ENCODE measurements at regions not wholly inside any gene's neighbourhood (a gene's known extent, or its start where the extent isn't known, plus 50 kb on each side); places are given as distances from the start of the nearest gene placed in this dataset.

DNA sequence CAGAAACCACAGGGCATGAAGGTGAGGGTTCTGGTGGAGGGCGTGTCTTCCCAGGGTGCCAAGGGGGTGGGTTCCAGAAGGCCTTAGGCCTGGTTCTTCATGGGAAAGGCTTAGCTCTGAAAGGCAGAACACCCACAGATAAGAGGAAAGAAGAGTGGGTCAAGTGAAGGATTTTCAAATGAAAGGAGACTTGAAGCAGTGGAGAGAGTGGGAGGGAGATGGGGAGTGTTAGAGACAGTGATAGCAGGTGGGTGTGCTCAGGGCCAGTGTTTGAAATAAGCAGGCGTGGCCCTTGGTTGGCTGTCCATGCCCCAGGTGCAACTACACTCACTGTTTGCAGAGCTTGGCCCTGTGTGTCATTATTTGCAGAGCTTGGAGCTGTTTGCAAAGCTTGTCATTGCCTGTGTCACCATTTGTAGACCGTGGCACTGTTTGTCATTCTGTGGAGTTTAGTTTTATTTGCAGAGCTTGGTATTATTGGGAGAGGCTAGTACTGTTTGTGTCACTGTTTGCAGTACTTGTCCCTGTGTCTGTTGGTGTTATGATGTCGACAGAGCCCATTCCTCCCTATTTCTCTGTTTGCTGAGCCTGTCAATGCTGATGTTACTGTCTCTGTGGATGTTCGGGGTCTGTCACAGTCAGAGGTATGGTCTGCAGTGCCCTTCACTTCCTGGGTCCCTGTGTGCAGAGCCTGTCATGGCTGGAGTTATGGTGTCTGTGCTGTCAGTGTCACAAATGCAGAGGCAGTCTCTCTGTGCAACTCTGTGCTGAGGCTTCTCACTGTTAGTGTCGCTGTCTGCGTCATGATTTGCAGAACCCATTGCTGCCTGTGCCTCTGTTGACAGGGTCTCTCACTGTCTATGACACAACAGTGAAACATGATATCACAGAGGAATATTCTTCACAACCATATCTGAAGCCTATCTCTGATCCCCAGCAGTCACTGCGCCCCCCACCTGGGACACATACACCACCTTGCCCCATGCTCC lies 127.7 kb upstream of the LRFN2 start:
- no peak for DNase-seq

DNA sequence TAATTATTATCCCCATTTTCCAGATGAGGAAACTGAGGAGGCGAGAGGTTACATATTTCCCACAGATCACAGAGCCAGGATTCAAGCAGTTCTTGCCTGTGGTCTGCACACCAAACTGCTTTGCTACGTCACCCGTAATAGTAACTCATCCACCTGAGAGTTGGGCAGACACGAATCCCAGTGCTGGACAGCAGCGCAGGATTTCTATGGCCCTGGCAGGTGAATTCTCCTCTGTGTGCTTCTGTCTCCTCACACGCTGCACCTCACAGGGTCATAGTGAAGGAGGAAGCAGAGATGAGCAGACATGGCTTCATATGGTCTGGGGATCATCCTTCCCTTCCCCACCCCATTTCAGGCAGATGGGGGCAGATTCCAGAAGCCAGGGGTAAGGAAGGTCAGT lies 127.0 kb upstream of the LRFN2 start:
- no peak for DNase-seq

DNA sequence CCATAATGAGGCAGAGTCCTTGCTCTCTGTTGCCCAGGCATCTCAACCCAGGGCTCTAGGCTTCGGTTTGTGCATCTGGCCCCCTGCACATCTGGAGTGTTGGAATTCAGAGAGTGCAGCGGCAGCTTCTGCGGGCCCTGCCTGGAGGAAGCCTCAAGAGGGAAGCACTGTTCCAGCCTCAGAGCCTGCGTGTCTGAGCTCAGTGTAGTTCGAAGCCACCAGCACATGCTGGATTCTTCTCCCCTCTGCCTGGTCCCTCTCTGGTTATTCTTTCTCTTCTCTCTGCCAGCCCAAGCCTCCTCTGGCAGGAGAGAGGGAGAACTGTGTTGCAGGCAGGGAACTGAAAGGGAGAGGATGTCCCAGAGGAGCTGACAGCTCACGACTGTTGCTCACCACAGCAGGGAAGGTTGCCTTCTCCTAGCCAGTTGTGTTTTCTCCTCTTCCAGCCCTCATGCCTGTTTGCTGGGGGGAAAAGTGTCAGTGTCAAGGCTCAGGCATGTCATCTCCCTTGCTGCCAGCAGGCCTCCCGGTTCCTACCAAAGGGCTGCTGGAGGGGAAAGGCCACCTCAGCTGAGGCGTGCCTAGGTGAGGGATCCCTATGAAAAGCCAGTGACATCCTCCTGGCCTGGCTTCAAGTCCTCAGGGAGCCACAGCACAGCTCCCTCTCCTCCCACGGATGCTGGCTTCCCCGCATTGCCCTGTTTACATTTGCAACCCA lies 126.0 kb upstream of the LRFN2 start:
- no peak for DNase-seq

DNA sequence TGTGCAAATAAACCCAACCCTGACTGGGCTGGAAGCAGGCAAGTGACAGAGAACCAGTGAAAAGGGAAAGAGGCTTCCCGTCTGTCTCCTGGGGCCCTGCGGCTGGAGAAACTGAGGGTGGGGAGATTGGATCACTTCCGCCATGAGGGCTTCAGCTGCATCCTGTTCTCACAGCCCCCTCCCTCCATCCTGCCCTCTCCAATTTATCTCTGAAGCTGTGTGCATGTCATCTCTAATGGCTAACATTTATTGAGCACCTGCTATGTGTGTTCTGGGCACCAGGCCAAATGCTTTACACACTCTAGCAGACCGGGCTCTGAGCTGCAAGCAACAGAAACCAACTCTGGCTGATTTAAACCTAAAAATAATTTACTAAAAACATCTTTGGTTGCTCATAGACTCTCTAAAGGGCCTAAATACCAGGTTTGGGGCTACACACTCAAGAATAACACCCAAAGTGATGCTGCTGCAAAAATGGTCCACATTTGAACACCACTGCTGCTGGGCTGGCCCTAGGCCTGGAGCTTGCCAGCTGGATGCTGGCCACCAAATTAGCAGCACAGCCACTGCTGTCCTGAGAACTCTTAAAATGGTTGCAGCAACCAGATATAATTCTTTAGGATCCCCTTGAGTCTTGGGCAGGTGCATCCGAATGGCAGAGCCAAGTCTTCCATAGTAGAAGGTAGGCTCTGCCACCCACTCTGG lies 123.6 kb upstream of the LRFN2 start:
- DNase-seq = no peak

DNA sequence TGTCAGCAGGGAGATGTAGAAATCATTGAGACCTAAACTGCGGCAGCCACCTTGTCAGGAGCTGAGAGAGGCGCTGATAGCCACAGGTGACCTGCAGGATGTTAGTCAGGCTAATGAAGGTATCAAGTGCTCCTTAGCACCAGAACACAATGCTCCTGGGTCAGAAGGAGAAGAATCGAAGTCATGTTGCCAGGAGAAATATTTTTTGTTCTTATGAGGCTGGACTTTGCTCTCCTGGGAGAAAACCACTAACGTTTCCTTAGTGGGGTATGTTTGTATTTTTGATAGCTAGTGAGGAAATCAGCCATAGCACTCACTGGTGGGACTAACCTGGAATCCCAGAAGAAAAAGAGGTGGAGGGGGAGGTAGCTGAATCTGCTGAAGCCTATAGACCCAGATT lies 120.9 kb upstream of the LRFN2 start:
- no peak for DNase-seq

DNA sequence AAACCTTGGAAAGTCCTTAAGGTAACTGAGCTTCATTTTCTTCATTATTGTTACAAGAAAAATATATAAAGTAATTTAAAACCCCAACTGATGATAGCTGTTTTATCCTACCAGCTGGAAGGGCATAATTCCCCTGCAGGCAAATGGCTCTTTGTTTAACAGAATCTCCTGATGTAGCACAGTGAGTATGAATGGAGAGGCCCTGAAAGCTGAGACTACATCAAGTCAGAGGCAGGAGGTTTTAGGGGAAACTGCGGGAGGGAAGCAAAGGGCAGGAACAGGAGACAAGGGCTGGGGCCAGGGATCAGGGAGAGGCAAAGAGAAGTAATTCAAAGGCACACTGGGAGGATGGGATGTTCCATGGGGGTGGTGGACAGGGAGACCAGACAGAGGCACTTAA lies 119.0 kb upstream of the LRFN2 start:
- no peak for DNase-seq

DNA sequence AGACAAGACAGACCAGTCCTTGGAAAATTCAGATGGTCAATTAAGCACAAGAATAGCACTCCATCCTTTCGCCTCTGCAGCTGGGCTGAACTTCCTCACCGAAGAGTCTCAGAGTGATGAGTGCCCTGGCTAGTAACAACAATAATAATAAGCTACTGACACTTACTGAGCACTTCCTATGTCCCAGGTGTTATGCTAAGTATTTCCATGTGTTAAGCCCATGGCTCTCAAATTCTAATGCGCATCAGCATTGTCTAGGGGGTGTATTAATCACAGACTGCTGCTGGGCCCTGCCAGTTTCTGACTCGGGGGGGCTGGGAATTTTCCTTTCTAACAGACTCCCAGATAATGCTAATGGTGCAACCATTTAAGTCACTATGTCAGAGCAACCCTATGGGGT lies 118.2 kb upstream of the LRFN2 start:
- no peak for DNase-seq

DNA sequence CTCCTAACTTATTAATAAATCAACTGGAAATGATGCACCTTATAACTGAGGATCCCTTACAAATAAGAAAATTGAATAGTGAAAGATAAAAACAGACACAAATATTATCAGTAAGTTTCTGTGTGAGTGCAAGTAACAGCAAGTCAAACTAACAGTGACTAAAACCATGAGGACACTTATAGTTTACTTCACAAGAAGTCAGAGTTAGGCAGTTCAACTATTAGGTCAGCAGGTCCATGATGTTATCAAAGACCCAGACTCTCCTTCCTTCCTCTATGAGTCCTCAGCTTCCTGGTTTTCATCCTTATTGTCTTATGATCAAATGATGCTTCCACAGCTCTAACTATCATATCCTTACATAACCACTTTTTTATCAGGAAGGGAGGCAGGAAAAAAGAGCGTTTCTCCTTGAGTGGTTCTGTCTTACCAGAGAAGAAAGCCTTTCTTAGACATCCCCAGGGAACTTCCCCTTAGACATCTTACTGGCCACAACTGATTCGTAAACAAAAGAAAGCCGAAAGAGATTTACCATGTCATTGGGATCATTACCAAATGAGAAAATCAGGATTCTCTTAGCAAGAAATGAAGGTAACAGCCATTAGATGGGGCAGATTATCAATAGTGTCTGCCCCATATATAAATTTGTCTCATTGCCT lies 114.3 kb upstream of the LRFN2 start:
- DNase-seq = no peak

DNA sequence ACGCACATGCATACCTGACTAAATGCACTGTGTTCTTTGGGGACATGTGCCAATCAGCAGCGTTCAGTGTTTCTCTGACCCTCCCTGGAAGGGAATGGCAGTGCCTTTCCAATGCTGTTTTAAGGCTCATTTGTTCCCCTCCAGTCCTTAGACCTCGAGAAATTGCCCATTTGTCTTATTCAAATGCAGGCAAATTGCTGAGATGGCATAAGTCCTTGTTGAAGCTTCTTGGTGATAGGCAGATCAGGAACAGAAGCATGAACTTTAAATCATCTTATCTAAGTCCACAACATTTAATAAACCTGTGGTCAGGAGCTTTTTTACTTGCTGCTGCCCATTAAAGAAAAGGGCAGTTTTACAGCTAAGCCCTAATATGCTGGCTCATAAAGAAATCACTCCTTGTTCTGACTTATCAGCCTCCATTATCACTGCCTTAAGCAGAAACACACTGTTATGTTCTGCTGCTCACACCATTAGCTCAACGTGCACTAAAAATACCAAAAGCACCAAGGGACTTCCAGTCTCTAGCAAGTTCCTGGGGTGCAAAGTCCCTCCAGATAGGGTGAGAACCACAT lies 112.9 kb upstream of the LRFN2 start:
- no peak for DNase-seq

DNA sequence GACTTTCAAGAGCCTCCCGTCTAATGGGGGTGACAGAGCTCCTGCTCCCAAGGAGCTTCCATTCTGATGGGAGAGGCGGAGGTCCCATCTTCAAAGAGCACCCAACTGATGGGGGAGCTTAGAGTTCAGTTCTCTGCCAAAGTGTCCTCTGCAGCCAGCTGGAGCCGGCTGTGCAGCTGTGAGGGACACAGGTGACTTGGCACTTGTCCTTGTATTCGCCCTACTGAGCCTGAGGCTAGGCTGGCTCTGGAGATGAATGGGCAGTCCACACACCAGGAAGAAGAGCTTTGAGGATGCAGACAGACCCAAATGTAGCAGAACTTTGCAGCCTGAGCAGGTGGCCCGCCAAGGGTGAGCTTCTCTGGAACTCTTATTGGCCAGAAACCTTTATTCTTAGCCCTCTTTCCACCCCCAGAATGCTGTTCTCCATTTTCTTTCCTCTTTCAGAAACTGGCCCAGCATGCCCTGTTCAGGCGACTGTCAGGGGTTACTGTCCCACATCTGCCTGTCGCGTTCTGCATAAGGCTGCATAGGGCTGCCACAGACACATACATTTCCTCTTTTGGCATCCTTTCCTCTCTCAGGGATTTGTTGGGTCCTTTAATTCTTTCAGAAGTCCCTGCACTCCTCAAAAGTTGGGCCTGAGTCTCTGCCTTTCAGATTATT lies 108.7 kb upstream of the LRFN2 start:
- no peak for DNase-seq

DNA sequence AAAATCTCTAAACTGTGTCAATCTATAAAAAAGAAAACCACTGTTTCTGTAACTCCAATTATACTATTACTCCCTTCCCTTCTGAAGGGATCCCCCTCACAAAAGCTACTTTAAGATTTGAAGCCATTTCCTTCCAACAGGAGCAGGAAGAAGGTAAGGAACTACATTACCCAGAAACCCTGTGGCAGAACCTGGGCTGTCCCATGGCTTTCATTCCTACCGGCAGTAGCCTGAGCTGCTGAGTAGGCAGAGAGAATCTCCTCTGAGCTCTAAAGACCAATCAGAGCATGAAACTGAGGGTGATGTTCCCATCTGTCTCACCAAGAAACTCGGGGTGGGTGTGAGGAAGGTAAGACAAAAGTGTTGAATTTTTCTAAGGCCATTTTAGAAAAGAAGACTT lies 108.0 kb upstream of the LRFN2 start:
- DNase-seq = no peak

DNA sequence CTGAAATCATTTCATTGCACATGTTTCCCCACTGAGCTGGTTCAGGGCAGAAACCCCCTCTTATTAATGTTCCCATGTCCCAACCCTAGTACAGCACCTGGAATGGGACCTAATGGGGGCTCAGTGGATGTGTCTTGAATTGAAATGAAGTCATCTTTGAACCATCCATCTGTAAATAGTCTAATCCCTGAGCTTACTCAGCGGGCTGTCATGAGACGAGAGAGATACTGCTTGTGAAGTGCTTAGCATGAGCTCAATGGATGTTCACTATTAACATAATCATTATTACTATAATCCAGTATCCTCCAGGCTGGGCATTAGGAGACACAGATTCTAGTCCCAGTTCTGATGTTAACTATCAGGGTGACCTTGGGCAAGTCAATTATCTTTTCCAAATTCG lies 106.6 kb upstream of the LRFN2 start:
- DNase-seq = no peak

DNA sequence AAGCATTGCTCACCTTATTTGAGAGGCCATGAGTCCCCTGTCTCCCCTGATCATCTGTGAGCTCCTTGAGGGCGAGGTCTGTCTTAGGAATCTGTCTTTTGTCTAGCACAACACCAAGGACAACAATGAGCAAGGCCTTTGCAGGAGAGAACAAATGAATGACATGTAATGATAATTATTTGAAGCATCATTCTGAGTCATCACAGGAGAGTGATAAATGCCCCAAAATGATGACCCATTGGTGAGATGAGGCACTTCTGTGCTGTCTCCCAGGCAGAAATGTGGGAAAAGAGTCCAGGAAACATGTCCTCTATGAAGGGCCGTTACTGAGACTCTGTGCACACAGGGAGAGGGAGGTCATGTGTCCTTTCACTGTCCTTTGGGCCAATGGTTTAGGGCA lies 105.2 kb upstream of the LRFN2 start:
- no peak for DNase-seq

DNA sequence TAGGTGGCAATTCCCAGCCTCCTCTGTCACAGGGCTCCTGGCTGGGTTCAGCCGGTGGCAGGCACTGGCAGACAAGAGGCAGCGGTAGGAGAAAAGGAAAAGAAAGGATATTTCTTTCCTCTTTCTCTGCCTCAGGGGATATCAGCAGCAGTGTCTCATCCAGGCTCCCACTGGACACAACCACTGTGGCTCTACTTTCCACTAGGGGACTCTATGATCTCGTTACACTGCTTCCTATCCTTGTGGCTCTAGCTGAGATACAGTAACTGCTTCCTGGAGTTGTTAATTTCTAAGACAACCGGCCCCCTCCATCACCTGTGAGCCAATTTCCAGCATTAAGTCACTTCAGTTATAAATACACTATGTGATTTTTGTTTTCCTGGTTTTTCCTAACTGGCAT lies 102.0 kb upstream of the LRFN2 start:
- DNase-seq = no peak

DNA sequence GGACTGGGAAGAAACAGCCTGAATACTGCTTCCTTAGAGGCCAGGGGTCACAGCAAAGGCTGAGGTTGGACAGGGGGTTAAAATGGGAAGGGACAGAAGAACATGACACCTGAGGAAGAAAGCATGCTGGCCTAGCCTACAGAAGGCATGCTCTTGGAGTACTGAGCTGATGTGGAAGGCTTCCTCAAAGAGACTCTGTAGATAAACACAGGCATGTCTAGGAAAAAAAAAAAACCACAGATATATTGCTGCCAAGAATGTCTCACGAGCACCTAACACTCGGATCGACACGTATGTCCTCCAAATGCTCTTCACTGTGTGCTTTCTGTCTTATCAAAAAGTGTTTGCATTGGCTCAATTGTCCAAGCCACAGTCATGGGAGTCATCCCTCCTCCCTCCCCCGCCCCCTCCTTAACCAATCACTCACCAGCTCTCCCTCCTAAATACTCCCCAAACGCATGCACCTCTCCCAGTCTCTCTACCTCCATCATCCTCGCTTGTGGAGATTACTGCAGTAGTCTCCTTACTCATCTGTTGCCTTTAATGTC lies 101.1 kb upstream of the LRFN2 start:
- DNase-seq = no peak

DNA sequence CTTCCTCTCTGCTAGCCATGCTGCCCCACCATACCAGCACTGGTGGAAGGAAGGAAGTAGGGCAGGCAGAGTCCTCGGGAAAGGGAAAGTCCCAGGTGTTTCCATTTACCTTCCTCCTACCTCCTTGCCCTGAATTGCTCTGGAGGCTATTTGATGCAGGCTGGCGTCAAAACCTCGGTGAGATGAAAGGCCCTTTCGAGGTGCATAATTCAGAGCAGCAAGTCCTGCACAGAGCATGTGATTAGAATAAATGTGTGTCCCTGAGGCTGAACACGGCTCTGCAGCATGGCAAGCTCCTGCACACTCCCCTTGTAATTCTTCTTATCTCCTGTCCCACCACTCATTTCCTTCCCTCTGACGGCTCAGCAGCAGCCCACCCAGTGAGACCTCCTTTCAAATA lies 98.7 kb upstream of the LRFN2 start:
- no peak for DNase-seq

DNA sequence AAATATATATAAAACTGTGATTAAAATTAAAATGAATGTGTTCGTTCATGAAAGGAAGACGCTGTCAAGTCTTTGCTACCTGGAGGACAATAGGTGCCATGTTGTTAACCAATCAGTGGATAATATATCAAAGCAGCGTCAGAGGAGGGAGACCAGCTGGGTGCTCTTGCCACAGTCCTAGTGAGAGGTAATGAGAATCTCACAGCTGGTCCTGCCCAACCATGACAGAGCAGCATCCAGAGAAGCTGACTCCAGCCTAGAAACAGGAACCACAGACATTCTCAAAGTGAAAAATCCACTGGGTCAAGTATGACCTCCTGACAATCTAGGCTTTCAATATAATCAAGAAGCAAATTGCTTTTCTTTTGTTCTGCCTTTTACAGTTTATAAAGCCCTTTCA lies 94.5 kb upstream of the LRFN2 start:
- DNase-seq = no peak

DNA sequence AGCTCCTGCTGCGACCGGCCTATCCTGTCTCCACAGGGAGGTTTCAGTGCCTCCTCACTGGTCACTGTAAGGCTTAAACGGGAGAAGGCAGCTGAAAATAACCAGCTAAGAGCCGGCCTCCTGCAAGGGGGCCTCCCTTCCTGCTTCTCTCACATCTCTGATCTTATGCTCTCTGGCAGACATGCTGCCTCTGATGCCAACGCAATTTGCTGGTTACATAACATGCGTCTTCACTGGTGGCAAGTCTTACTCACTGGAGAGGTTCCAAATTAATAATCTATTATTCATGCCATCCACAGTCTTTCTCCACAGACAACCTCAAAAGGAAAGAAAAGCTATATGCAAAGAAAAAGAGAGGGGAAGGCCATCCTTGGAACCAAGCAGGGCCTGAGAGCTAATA lies 91.8 kb upstream of the LRFN2 start:
- no peak for DNase-seq

DNA sequence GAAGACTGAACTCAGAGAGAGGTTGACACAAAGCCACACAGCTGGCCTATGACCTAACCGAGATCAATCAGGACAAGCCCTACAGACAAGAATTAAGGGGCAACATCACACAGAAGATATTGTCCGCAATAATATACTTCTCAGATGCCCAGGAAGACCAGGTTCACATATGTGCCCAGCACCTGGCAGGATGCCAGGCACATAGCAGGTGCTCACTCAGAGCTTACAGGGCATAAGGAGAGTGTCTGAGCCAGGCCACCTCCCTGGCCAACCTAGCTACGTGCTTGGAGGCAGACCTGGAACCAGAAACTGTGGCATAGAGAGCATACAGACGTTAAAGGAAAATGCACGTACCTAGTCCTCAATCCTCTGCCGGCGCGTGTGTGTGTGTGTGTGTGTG lies 87.0 kb upstream of the LRFN2 start:
- no peak for DNase-seq

DNA sequence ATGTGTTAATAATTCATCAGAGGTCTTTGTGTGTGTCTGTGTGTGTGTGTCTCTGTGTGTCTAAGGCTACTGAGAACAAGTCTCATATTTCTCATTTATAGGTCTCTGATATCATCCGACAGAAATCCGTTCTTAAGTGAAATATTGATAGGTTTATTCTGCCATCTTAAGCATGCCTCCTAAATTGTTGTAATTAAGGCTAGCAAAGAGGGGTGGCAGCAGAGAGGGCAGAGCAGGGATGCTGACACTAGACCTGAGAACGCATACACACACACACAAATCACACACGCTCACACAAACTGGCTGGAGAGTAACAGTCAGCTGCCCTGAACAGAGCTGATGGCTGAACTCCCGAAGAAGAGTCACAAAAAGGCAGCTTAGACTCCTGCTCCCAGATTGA lies 84.9 kb upstream of the LRFN2 start:
- DNase-seq = no peak

DNA sequence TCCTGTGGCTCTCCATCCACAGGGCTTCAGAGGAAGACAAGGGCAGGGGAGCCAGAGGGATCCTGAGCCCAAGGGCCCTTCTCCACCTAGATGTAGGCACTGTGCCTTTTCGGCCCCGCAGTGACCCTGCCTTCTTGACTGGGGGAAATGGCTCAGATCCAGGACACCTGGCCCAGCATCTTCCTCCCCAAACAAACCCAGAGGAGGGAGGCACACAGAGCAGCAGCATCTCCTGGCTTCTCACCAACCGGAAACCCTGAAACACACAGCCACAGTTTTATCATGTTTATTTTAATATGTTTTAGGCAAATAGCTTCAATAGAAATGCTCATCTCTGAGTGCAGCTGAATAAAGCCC lies 84.5 kb upstream of the LRFN2 start:
- DNase-seq = no peak
